ENCODE measurements at regions not wholly inside any gene's neighbourhood (a gene's known extent, or its start where the extent isn't known, plus 50 kb on each side); places are given as distances from the start of the nearest gene placed in this dataset.

- TF ChIP-seq EP300 (IDR thresholded peaks at IDR 0.05; ENCODE audit: borderline replicate concordance) (no peak), MAX (IDR thresholded peaks at IDR 0.05) (no peak)
Observed at GRCh38 chrX:39677978-39678791, 419.6 kb downstream of the BCOR start.

GRCh38 chrX:39678914-39679313 lies 418.8 kb downstream of the BCOR start:
- no peak for TF ChIP-seq TAF1 (IDR thresholded peaks at IDR 0.05; ENCODE audit: low read depth)

- TF ChIP-seq EGR1 (IDR thresholded peaks at IDR 0.05) (no peak), EP300 (IDR thresholded peaks at IDR 0.05; ENCODE audit: borderline replicate concordance) (no peak), RAD21 (IDR thresholded peaks at IDR 0.05; ENCODE audit: low read depth) (no peak)
Observed at GRCh38 chrX:39679497-39680157, 418.1 kb downstream of the BCOR start.

GRCh38 chrX:39681885-39682284 lies 415.9 kb downstream of the BCOR start:
- no peak for TF ChIP-seq EP300 (IDR thresholded peaks at IDR 0.05; ENCODE audit: borderline replicate concordance)
- no peak for TF ChIP-seq EGR1 (IDR thresholded peaks at IDR 0.05)
- no peak for TF ChIP-seq ZBTB7A (IDR thresholded peaks at IDR 0.05; ENCODE audit: low read depth)
- TF ChIP-seq TCF12 (IDR thresholded peaks at IDR 0.05; ENCODE audit: low read depth), result no peak
- TF ChIP-seq TEAD4 (IDR thresholded peaks at IDR 0.05), result no peak
- no peak for TF ChIP-seq USF1 (IDR thresholded peaks at IDR 0.05)
- no peak for TF ChIP-seq NFIC (IDR thresholded peaks at IDR 0.05)
- TF ChIP-seq TAF1 (IDR thresholded peaks at IDR 0.05; ENCODE audit: low read depth), result no peak
- no peak for TF ChIP-seq CREB1 (IDR thresholded peaks at IDR 0.05; ENCODE audit: low read depth)
- TF ChIP-seq REST (IDR thresholded peaks at IDR 0.05; ENCODE audit: low read depth), result no peak

- TF ChIP-seq FOXM1 (IDR thresholded peaks at IDR 0.05; ENCODE audit: borderline replicate concordance, low read depth) (no peak), USF1 (IDR thresholded peaks at IDR 0.05) (peak; percentile 76)
Observed at GRCh38 chrX:39682778-39683177, 415.0 kb downstream of the BCOR start.

GRCh38 chrX:39688219-39688575 lies 409.6 kb downstream of the BCOR start:
- TF ChIP-seq ZBTB7A (IDR thresholded peaks at IDR 0.05; ENCODE audit: low read depth) (no peak), TEAD4 (IDR thresholded peaks at IDR 0.05) (no peak), TAF1 (IDR thresholded peaks at IDR 0.05; ENCODE audit: low read depth) (no peak), MAX (IDR thresholded peaks at IDR 0.05) (no peak), NFIC (IDR thresholded peaks at IDR 0.05) (no peak), REST (IDR thresholded peaks at IDR 0.05; ENCODE audit: low read depth) (no peak), EP300 (IDR thresholded peaks at IDR 0.05; ENCODE audit: borderline replicate concordance) (no peak), USF1 (IDR thresholded peaks at IDR 0.05) (no peak), TCF12 (IDR thresholded peaks at IDR 0.05; ENCODE audit: low read depth) (no peak), CEBPB (IDR thresholded peaks at IDR 0.05) (no peak), CREB1 (IDR thresholded peaks at IDR 0.05; ENCODE audit: low read depth) (no peak), EGR1 (IDR thresholded peaks at IDR 0.05) (no peak), YY1 (IDR thresholded peaks at IDR 0.05; ENCODE audit: low read depth) (no peak), FOXM1 (IDR thresholded peaks at IDR 0.05; ENCODE audit: borderline replicate concordance, low read depth) (no peak), RAD21 (IDR thresholded peaks at IDR 0.05; ENCODE audit: low read depth) (no peak)

Measured in Ishikawa (cell line).